GM19238 (cell line): ENCODE measurements at regions not wholly inside any gene's neighbourhood (a gene's known extent, or its start where the extent isn't known, plus 50 kb on each side); places are given as distances from the start of the nearest gene placed in this dataset.

Source experiments
- DNase-seq: peaks from one replicate; pipeline ENCODE4 v3.0.0; 2011; ENCODE audit warnings: low spot score; ENCODE audit not compliant: insufficient read length

GRCh38 chr22:27406389-27406861, 395.1 kb downstream of the MN1 start:
- no peak for DNase-seq

DNA sequence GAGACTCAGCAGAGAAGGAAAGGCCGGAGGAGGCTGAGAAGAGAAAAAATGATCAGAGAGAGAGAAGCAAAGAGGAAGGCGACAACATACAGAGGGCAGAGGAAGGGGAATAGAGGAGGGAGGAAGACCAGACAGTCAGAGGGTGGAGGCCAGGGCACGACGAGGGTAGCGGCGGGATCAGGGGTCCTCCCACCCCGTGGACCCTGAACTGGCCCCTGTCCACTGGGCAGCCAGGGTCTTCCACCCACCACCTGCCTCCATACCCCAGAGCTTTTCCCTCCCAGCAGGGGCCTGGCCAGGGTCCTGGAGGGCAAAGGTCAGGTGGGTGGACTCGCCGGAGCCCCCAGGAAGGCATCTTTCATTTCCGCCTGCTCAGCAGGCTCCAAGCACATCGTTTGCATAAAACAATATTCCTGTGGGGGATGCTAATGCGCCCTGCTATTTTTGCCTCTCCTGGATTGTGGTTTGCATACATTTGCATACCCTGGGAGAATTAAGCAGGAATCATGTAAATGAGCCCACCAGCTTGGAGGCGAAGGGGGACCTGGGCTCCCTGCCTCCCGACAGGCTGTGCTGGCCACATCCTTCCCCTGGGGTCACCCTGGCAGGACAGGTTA, 394.1 kb downstream of the MN1 start:
- DNase-seq, result no peak

DNA sequence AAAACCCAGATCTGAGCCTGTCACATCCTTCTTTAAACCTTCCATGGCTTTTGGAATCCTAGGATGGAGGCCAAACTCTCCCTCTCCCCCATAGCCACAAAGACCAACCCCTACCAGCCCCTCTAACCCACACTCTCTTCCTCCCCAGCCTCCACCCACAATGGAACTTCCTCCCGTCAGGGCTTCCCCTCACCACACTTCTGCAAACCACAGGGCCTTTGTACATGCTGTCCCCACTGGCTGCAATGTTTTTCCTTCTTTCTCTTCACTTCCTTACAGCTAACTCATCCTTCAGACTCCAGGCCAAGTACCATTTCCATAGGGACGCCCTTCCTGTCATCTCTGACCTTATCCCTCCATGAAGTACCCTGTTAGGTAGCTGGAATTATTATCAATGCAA, 393.5 kb downstream of the MN1 start:
- DNase-seq, result no peak

DNA sequence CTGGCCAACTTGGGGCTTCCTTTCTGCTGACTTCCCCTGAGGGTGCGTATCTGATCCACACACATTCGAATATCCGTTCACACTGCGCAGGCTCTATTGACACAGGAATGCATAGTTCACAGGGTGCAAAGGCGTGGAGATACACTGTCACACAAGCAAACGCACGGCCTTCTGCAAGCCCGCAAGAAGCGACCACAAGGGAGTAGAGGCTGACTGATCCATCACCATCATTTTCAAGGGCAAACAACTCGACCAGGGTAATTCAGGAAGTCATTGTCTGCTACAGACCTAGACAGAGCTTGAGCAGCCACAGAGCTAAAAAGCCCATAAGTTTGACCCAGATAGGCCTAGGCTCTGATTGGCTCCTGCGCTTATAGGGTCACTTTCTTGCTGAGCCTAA, 392.3 kb downstream of the MN1 start:
- DNase-seq, result no peak

- DNase-seq, result no peak
Observed at GRCh38 chr22:27412866-27413445, 388.6 kb downstream of the MN1 start.

DNA sequence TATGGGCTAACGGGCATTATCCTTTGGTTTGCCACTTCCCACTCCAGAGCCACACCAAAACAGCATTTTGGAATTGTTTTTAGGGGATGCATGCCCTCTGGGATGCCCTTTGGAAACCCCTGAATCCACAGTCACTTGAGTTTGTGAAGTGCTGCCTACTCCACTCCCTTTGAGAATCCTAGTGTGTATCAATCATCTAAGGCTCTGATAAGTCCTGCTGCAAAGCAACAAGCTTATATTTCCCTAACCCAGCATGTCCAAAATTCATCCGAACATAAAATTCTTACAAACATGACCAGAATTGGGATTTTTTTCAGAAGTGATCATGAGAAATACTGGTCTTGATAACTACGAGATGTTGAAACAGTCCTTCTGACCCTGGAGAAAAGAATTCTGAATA, 387.9 kb downstream of the MN1 start:
- no peak for DNase-seq

- DNase-seq, result no peak
Observed at GRCh38 chr22:27416511-27417420, 384.8 kb downstream of the MN1 start.

- DNase-seq, result no peak
Observed at GRCh38 chr22:27417421-27417814, 384.1 kb downstream of the MN1 start.

GRCh38 chr22:27418261-27418660, 383.3 kb downstream of the MN1 start:
- no peak for DNase-seq

GRCh38 chr22:27419473-27419872, 382.1 kb downstream of the MN1 start:
- no peak for DNase-seq

- no peak for DNase-seq
Observed at GRCh38 chr22:27420195-27420816, 381.2 kb downstream of the MN1 start.

DNA sequence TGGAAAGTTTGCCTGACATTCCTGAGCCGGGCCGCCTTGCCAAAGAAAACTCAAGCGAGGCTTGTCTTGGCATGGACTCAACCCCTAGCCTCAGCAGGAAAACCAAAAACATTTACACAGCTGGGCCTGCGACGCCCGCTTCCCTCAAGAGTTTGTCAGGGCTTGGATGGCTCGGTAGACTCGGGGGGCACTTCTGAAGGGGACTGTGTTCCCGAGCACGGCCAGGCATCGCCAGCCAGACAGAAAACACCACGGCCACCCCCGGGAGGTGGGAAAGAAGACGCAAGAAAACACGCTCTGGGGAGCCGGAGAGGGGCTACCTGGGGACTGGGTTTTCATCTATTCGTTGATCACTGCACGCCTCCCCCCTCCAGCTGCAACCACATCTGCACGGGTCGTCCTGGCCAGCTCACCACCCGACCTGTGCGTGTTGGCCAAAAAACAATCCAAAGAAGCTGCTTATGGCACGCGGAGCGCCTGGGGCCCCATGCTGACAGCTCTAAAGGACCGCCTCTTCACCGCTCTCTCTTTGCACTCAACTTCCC, 380.7 kb downstream of the MN1 start:
- no peak for DNase-seq

GRCh38 chr22:27422442-27422841, 379.1 kb downstream of the MN1 start:
- no peak for DNase-seq

DNA sequence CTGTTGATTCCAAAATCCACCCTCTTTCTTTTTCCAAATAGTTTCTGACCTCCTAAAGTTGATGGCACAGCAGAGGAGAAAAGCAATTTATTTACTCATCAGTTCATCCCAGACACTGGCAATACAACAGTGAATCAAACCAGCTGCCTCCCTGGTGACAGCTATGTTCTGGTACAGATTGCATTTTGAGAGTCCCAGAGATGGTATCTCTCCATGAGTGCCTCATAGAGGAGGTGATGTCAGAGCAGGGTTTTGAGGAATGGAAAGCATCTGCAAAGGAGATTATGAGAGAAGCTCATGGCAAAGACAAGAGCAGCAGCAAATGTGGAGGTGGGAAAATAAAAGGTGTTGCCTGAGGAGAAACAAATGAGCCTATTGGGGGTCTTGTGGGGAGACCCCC, 377.2 kb downstream of the MN1 start:
- no peak for DNase-seq

GRCh38 chr22:27429476-27429875, 372.1 kb downstream of the MN1 start:
- no peak for DNase-seq

DNA sequence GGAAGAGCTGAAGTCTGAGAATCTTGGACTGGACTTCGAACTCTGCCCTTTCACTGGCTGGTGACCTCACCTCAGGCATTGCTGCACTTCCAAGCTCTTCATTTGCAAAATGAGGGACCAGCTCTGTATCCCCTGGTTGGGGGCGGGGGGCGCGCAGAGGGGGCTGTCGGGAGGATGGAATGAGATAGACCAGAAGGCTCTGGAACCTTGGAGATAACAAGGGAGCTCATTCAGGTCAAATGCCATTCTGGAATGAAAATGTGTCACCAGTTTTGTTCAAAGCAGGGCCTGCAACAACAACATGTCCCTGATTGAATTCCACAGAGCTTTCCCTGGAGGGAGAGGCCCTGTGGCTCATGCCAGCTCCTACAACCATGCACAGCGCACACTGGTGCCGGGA, 370.5 kb downstream of the MN1 start:
- no peak for DNase-seq

DNA sequence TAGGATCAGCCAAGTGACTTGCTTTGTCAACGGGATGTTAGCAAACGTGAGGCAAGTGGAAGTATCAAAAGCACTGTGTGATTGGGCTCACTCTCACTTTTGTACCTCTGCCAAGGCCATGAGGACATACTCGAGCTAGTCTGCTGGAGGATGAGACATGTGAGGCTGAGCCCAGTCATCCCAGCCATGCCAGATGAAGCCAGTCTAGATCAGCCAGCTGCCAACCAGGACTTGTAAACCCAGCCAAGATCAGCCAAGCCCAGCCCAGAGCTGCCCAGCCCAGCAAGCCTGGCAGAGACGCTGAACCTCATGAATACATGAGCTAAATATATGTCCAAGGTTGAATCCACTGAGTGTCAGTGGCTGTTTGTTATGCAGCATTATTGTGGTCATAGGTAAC, 369.7 kb downstream of the MN1 start:
- DNase-seq, result no peak

DNA sequence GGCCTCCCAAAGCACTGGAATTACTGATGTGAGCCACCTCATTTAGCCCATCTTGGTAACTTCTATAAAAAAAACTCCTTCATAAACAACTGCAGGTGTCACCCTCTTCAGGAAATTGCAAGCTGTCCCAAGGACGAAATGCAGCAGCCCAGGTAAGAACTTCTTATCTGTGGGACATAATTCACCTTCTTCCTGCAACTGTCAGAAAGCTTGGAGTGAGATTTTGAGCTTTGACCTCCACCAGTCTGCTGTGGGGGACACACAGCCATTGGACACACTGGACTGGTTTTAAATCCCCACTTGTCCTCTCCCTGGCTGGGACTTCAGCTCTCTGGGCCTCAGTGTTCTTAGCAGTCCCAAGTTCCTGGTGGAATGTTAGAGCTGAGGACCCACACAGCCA, 368.5 kb downstream of the MN1 start:
- no peak for DNase-seq

- no peak for DNase-seq
Observed at GRCh38 chr22:27433585-27434190, 367.9 kb downstream of the MN1 start.

DNA sequence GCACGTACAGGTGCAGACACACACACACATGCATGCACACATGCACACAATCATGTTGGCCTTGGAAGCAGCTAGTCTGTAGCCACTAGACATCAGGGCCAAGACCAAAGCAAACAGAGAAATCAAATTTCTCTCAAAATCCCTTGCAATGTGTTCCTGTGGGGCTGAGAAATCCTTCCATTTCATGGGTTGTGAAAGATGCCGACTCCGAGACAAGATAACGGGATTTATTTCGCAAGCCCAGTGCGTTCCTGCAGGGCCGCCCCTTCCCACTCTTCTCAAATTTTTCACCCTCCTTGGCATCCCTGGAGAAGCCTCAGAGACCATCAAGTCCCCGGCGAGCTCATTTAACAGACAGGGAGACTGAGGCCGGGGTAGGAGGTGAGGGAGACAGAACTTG, 366.7 kb downstream of the MN1 start:
- DNase-seq, result no peak

- DNase-seq, result no peak
Observed at GRCh38 chr22:27435844-27436576, 365.5 kb downstream of the MN1 start.
